ENCODE measurements at regions not wholly inside any gene's neighbourhood (a gene's known extent, or its start where the extent isn't known, plus 50 kb on each side); places are given as distances from the start of the nearest gene placed in this dataset.

GRCh38 chr11:33490842-33491370 is 209.7 kb downstream of the C11orf91 start:
- Histone ChIP-seq H3K79me2 (ENCODE audit: insufficient read depth, low read length) (no peaks in the 10 kb centered on the region), H4K20me1 (ENCODE audit: insufficient read depth, low read length) (no peaks in the 10 kb centered on the region), H3K27ac (ENCODE audit: low read depth in 1 of 2, low read length in 2 of 2) (no peak overlapping the region), H3K36me3 (replicated peaks in 1 of 2; ENCODE audit: control insufficient read depth in 1 of 2, insufficient read depth in 2 of 2, low read length in 2 of 2) (no peaks in the 10 kb centered on the region), H3K4me1 (ENCODE audit: control insufficient read depth in 1 of 2, insufficient read depth in 2 of 2, low read length in 2 of 2) (no peaks in the 10 kb centered on the region), H3K4me2 (replicated peaks; ENCODE audit: extremely low read depth, low read length, poor library complexity, severe bottlenecking) (no peak overlapping the region), H3K9ac (ENCODE audit: insufficient read depth, low read length, poor library complexity, severe bottlenecking) (no peak overlapping the region), H3K27me3 (ENCODE audit: control insufficient read depth in 2 of 2, insufficient read depth in 2 of 2, low read length in 2 of 2) (no peaks in the 10 kb centered on the region), H3K4me3 (replicated peaks in 1 of 3; ENCODE audit: low read depth in 2 of 3, low read length in 3 of 3) (no peak overlapping the region), H3K9me3 (replicated peaks in 1 of 2; ENCODE audit: control insufficient read depth in 1 of 2, insufficient read depth in 1 of 2, low read length in 2 of 2) (no peaks in the 10 kb centered on the region), H2AFZ (ENCODE audit: insufficient read depth, low read depth, low read length, poor library complexity, severe bottlenecking) (no peak overlapping the region)
- no peak for DNase-seq
- no peaks in the 10 kb centered on the region for H3K4me1 Mint-ChIP-seq
- H3K27ac Mint-ChIP-seq = no peak overlapping the region
- WGBS (ENCODE audit: insufficient coverage) = 84% methylated on average over 2 of the region's 3 CpGs
- H3K27me3 Mint-ChIP-seq (ENCODE audit: low read depth in 3 of 3) = peaks cover 0 to 14% (median 4%) of the 10 kb centered on the region in 3 donors
- no peak for TF ChIP-seq CTCF (IDR thresholded peaks at IDR 0.05)
- H3K4me3 Mint-ChIP-seq = peak overlapping the region in 1 of 2 donors; percentile 35
- intact Hi-C loops (cut with micrococcal nuclease) = no loop called here
- H3K9me3 Mint-ChIP-seq = peaks cover 0 to 3% (median 0%) of the 10 kb centered on the region in 7 donors
- H3K36me3 Mint-ChIP-seq = no peaks in the 10 kb centered on the region

- Histone ChIP-seq H3K27ac (ENCODE audit: low read depth in 1 of 2, low read length in 2 of 2) (no peak overlapping the region), H3K27me3 (ENCODE audit: control insufficient read depth in 2 of 2, insufficient read depth in 2 of 2, low read length in 2 of 2) (no peaks in the 10 kb centered on the region), H3K9ac (ENCODE audit: insufficient read depth, low read length, poor library complexity, severe bottlenecking) (no peak overlapping the region), H3K79me2 (ENCODE audit: insufficient read depth, low read length) (no peaks in the 10 kb centered on the region), H2AFZ (ENCODE audit: insufficient read depth, low read depth, low read length, poor library complexity, severe bottlenecking) (no peak overlapping the region), H3K4me1 (ENCODE audit: control insufficient read depth in 1 of 2, insufficient read depth in 2 of 2, low read length in 2 of 2) (no peaks in the 10 kb centered on the region), H3K9me3 (replicated peaks in 1 of 2; ENCODE audit: control insufficient read depth in 1 of 2, insufficient read depth in 1 of 2, low read length in 2 of 2) (no peaks in the 10 kb centered on the region), H3K36me3 (replicated peaks in 1 of 2; ENCODE audit: control insufficient read depth in 1 of 2, insufficient read depth in 2 of 2, low read length in 2 of 2) (no peaks in the 10 kb centered on the region), H3K4me3 (replicated peaks in 1 of 3; ENCODE audit: low read depth in 2 of 3, low read length in 3 of 3) (no peak overlapping the region), H3K4me2 (replicated peaks; ENCODE audit: extremely low read depth, low read length, poor library complexity, severe bottlenecking) (no peak overlapping the region), H4K20me1 (ENCODE audit: insufficient read depth, low read length) (no peaks in the 10 kb centered on the region)
- Mint-ChIP-seq H3K27ac (no peak overlapping the region), H3K4me1 (no peaks in the 10 kb centered on the region), H3K36me3 (no peaks in the 10 kb centered on the region), H3K9me3 (peaks cover 0 to 3% (median 0%) of the 10 kb centered on the region in 7 donors), H3K4me3 (no peak overlapping the region), H3K27me3 (ENCODE audit: low read depth in 3 of 3) (peaks cover 2 to 14% (median 5%) of the 10 kb centered on the region in 3 donors)
- intact Hi-C loops (cut with micrococcal nuclease) = no loop called here
- no peak for DNase-seq
- 94% methylated on average over 2 of the region's 3 CpGs for WGBS (ENCODE audit: insufficient coverage)
- TF ChIP-seq CTCF (IDR thresholded peaks at IDR 0.05) = no peak
Measured at GRCh38 chr11:33488971-33489370, 211.7 kb downstream of the C11orf91 start.
